ENCODE measurements at regions not wholly inside any gene's neighbourhood (a gene's known extent, or its start where the extent isn't known, plus 50 kb on each side); places are given as distances from the start of the nearest gene placed in this dataset.

DNA sequence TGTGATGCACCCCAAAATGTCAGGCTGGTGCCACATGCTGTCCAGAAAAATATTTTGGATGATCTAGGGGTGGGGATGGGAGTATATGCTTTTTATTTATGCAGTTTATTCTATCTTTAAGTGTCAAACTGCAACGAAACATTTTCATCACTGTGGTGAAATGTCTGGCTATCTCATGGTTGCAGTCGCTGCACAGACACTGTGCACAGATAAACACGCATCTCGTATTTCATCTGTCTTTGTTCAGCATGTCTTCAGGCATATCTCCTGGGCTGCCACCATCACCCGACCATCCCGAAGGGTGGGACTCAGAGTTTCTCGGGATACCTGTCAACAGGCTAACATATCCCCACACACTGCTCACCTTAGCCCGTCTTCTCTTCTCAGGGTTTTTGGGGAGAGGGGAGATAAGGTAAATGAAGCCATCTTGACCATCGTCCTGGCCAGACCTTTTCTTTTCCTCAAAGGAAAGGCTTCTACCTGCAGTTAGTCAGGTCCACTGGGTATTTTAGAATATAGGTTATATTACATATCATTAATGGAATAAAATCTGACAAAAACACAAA, 80.7 kb upstream of the NABP1 start:
- Mint-ChIP-seq H3K27me3 (no peaks in the 10 kb centered on the region), H3K9me3 (peaks cover 3% of the 10 kb centered on the region), H3K4me3 (no peak overlapping the region), H3K4me1 (no peaks in the 10 kb centered on the region), H3K27ac (no peak overlapping the region), H3K36me3 (no peaks in the 10 kb centered on the region)
- no peak for ATAC-seq

DNA sequence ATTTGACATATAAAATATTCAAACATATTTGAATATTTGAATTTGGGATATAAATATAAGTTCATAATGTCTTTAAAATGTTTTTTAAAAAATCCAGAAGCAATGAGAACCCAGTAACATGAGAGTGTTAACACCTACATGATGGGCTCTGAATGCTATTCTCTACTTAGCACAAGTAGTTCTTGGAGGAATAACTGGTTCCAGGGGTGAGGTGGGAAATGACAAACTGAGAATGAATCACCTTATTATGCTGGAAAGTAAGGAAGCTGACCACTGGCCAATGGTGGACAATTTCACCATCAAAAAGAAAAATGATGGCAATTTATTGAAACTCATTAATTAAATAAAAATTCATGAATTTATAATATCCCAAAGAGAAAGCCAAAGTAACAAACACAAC, 79.6 kb upstream of the NABP1 start:
- Mint-ChIP-seq H3K4me3 (no peak overlapping the region), H3K27me3 (no peaks in the 10 kb centered on the region), H3K9me3 (no peaks in the 10 kb centered on the region), H3K4me1 (no peaks in the 10 kb centered on the region), H3K27ac (no peak overlapping the region), H3K36me3 (no peaks in the 10 kb centered on the region)
- no peak for ATAC-seq

DNA sequence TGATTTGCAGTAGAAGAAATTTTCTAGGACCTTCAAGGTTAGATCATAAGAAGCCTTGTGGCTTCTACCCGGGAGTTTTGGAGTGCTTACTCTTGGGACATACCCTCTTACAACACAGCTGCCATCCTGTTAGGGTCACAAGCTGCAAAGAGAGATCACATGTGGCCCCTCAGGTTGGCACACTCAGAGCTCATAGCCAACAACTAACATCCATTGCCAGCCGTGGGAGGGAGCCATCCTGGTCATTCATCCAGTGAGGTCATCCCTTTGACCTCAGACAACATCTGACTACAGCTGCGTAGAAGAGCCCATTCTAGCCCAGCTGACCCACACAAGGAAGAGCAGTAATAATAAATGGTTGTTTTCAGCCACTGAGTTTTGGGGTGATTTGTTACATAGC, 76.9 kb upstream of the NABP1 start:
- Mint-ChIP-seq H3K4me1 (no peaks in the 10 kb centered on the region), H3K27ac (no peak overlapping the region)
- no peak for ATAC-seq

GRCh38 chr2:191604154-191604553, 73.8 kb upstream of the NABP1 start:
- no peak overlapping the region for H3K4me3 Mint-ChIP-seq
- no peak overlapping the region for H3K27ac Mint-ChIP-seq
- ATAC-seq: no peak
- H3K4me1 Mint-ChIP-seq: no peaks in the 10 kb centered on the region
- H3K9me3 Mint-ChIP-seq: no peaks in the 10 kb centered on the region
- H3K36me3 Mint-ChIP-seq: no peaks in the 10 kb centered on the region
- no peaks in the 10 kb centered on the region for H3K27me3 Mint-ChIP-seq

More for the DNA sequence above, 76.9 kb upstream of the NABP1 start:
- no peaks in the 10 kb centered on the region for H3K27me3 Mint-ChIP-seq
- no peaks in the 10 kb centered on the region for H3K36me3 Mint-ChIP-seq
- no peaks in the 10 kb centered on the region for H3K9me3 Mint-ChIP-seq
- H3K4me3 Mint-ChIP-seq: no peak overlapping the region

DNA sequence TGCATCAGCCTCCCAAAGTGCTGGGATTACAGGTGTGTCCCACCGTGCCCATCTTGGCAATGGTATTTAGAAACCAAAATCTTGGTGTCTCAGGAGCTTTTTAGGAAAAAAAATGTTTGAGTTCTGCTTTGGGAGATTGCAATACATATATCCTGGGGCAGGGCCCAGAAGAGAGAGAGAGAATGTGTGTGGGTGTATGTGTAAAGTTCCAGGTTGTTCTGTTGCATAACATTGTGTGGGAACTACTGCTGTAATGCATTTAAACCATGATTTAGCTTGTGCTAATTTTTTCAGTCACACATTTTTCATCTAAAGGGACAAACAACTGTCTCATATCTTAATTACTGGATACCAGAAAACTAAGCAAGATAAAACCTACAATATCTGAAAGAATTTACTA, 70.8 kb upstream of the NABP1 start:
- Mint-ChIP-seq H3K27ac (no peak overlapping the region), H3K4me1 (peaks cover 10% of the 10 kb centered on the region), H3K4me3 (no peak overlapping the region), H3K36me3 (no peaks in the 10 kb centered on the region), H3K9me3 (peaks cover 3% of the 10 kb centered on the region), H3K27me3 (no peaks in the 10 kb centered on the region)
- ATAC-seq: no peak

GRCh38 chr2:191610756-191611155, 67.2 kb upstream of the NABP1 start:
- Mint-ChIP-seq H3K27ac (peak overlapping the region; percentile 89), H3K9me3 (peaks cover 3% of the 10 kb centered on the region), H3K4me3 (no peak overlapping the region), H3K27me3 (no peaks in the 10 kb centered on the region), H3K36me3 (no peaks in the 10 kb centered on the region), H3K4me1 (peaks cover 15% of the 10 kb centered on the region)
- no peak for ATAC-seq

GRCh38 chr2:191611614-191612013, 66.3 kb upstream of the NABP1 start:
- no peaks in the 10 kb centered on the region for H3K27me3 Mint-ChIP-seq
- peaks cover 3% of the 10 kb centered on the region for H3K9me3 Mint-ChIP-seq
- no peaks in the 10 kb centered on the region for H3K36me3 Mint-ChIP-seq
- ATAC-seq: peak; percentile 97
- H3K4me1 Mint-ChIP-seq: peaks cover 19% of the 10 kb centered on the region
- H3K27ac Mint-ChIP-seq: peak overlapping the region; percentile 89
- H3K4me3 Mint-ChIP-seq: no peak overlapping the region

GRCh38 chr2:191612496-191612895, 65.4 kb upstream of the NABP1 start:
- Mint-ChIP-seq H3K4me1 (peaks cover 27% of the 10 kb centered on the region), H3K4me3 (no peak overlapping the region), H3K36me3 (no peaks in the 10 kb centered on the region), H3K9me3 (peaks cover 3% of the 10 kb centered on the region), H3K27ac (peak overlapping the region; percentile 89), H3K27me3 (no peaks in the 10 kb centered on the region)
- no peak for ATAC-seq

DNA sequence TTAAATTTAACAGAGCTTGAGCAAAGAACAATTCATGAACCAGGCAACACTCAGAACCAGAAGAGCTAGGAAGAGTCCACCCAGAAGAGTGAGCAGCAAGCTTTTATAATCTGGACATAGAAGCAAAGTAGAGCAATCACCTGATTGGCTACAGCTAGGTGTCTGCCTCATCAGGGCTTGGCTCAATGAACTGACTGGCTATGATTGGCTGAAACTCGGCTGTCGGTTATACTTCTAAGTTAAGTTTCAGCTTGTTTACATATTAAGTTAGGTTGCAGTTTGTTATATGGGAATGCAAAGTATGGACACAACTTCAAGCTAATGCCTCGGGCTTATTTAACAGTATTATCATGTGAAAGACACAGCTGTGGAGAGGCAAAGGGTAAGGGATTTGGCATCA, 63.2 kb upstream of the NABP1 start:
- no peak for ATAC-seq
- H3K4me3 Mint-ChIP-seq: no peak overlapping the region
- H3K36me3 Mint-ChIP-seq: no peaks in the 10 kb centered on the region
- H3K4me1 Mint-ChIP-seq: peaks cover 49% of the 10 kb centered on the region
- H3K27me3 Mint-ChIP-seq: no peaks in the 10 kb centered on the region
- peak overlapping the region; percentile 62 for H3K27ac Mint-ChIP-seq
- peaks cover 3% of the 10 kb centered on the region for H3K9me3 Mint-ChIP-seq

- Mint-ChIP-seq H3K4me3 (no peak overlapping the region), H3K27me3 (no peaks in the 10 kb centered on the region), H3K4me1 (peaks cover 55% of the 10 kb centered on the region), H3K36me3 (no peaks in the 10 kb centered on the region), H3K27ac (no peak overlapping the region), H3K9me3 (peaks cover 3% of the 10 kb centered on the region)
- no peak for ATAC-seq
Measured at GRCh38 chr2:191615596-191615995, 62.3 kb upstream of the NABP1 start.

DNA sequence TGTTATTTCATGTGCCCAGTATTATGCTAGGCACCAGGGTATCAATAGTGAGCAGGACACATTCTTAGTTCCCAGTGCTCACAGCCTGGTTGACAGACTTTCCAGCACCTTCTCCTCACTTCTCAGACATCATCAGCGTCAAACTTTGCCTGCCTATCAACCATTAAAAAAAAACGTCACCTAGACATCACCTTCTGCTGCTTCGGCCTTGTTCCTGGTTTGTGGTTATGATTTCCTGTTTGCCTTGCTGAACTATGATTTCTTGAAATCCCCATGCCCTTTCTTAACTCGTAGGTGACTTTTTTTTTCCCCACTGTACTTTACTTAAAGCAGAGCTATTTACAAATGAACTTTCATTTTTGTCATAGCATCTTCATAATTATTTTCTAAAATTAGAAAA, 60.4 kb upstream of the NABP1 start:
- Mint-ChIP-seq H3K36me3 (no peaks in the 10 kb centered on the region), H3K27me3 (no peaks in the 10 kb centered on the region), H3K4me1 (peaks cover 57% of the 10 kb centered on the region), H3K27ac (peak overlapping the region; percentile 96), H3K4me3 (peak overlapping the region; percentile 4), H3K9me3 (no peaks in the 10 kb centered on the region)
- ATAC-seq: peak; percentile 93

- ATAC-seq: no peak
- peak overlapping the region; percentile 96 for H3K27ac Mint-ChIP-seq
- no peaks in the 10 kb centered on the region for H3K9me3 Mint-ChIP-seq
- H3K36me3 Mint-ChIP-seq: no peaks in the 10 kb centered on the region
- peaks cover 59% of the 10 kb centered on the region for H3K4me1 Mint-ChIP-seq
- H3K27me3 Mint-ChIP-seq: no peaks in the 10 kb centered on the region
- H3K4me3 Mint-ChIP-seq: peak overlapping the region; percentile 29
Measured at GRCh38 chr2:191618046-191618780, 59.7 kb upstream of the NABP1 start.

DNA sequence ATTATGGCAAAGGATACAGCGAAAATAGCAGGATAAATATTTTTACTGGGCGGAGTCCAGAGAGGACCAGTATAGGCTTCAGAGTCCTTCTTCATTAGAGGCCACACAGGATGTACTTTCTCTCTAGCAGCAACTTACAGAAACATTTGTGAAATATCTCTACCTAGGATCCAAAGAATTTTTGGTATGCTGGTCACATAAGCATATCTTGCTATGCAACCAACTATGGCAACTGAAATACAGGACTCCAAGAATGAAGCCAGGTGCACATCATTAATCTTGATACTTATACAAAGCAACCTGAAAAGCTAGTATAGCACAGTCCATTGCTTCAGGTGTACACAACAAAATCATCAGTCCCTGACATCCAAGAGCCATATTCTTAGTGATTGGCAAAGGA, 59.1 kb upstream of the NABP1 start:
- no peak overlapping the region for H3K4me3 Mint-ChIP-seq

GRCh38 chr2:191620144-191620543, 57.8 kb upstream of the NABP1 start:
- H3K27ac Mint-ChIP-seq: peak overlapping the region; percentile 96
- no peak for ATAC-seq
- H3K4me3 Mint-ChIP-seq: no peak overlapping the region
- H3K4me1 Mint-ChIP-seq: peaks cover 71% of the 10 kb centered on the region
- H3K9me3 Mint-ChIP-seq: no peaks in the 10 kb centered on the region
- H3K36me3 Mint-ChIP-seq: no peaks in the 10 kb centered on the region
- H3K27me3 Mint-ChIP-seq: no peaks in the 10 kb centered on the region

More for the DNA sequence above, 59.1 kb upstream of the NABP1 start:
- Mint-ChIP-seq H3K27ac (peak overlapping the region; percentile 96), H3K9me3 (no peaks in the 10 kb centered on the region), H3K4me1 (peaks cover 62% of the 10 kb centered on the region), H3K36me3 (no peaks in the 10 kb centered on the region), H3K27me3 (no peaks in the 10 kb centered on the region)
- no peak for ATAC-seq

DNA sequence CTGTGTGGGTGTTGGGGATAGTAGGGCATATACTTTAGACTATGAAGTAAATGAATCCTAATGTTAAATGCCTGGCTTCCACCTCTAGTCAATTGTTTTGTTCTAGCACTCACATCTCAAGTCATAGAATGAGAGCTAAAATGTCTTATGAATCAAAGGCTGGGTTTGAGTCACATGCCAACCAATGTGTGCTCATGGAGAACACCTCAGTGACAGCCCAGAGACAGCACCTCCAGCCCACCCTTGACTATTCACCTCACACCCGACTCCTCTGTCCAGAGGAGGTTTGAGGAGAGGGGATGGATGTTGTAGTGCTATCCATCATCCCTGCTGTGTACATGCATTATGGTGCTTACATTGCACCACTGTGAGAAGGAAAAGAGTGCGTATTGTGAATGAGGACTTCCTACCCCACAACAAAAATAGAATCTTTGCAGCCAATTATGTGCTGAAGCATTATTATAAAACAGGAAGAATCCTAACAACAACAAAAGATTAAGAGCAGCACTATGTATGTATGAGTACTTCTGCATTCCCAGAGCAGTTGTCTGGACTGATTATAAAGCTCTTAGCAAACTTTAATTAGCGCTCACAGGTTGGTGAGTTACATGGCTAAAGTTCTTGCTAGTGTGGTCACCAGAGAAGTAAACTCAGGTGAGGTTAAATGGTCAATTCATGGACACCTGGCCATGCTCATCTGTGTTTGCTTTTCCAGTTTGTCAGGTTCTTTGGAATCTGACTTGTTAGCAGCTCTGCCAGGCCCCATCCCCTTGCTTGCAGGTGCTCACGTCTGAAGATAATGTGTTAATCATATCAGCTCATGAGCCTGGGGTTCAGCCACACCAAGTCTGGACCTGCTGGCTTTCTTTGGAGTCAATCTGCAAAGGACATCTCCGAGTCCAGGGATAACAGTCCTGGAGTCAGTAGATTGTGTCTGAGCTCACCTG, 55.3 kb upstream of the NABP1 start:
- Mint-ChIP-seq H3K27me3 (no peaks in the 10 kb centered on the region), H3K4me1 (peaks cover 66% of the 10 kb centered on the region), H3K36me3 (no peaks in the 10 kb centered on the region), H3K4me3 (no peak overlapping the region), H3K27ac (peak overlapping the region; percentile 65), H3K9me3 (no peaks in the 10 kb centered on the region)
- peak; percentile 39 for ATAC-seq

All from stimulated activated memory B cell treated with anti-CD40 and anti-IgM and Interleukin-4, amounts not matched to agents 10 μg/mL and 1 μg/mL and 100 μg/mL, for 72 hours (primary cell).